ENCODE measurements at regions not wholly inside any gene's neighbourhood (a gene's known extent, or its start where the extent isn't known, plus 50 kb on each side); places are given as distances from the start of the nearest gene placed in this dataset.

- Histone ChIP-seq H3K36me3 (ENCODE audit: insufficient read depth, low read length) (no peaks in the 10 kb centered on the region), H4K20me1 (ENCODE audit: insufficient read depth, low read length) (no peaks in the 10 kb centered on the region), H3K9me3 (ENCODE audit: insufficient read depth, low read depth, low read length) (no peaks in the 10 kb centered on the region), H3K4me2 (ENCODE audit: low read length) (no peak overlapping the region), H3K79me2 (ENCODE audit: insufficient read depth, low read length) (no peaks in the 10 kb centered on the region), H3K9ac (ENCODE audit: low read length) (no peak overlapping the region), H2AFZ (ENCODE audit: low read depth, low read length) (no peak overlapping the region), H3K27ac (ENCODE audit: low read depth, low read length) (no peak overlapping the region), H3K4me3 (ENCODE audit: insufficient read depth, low read depth, low read length) (no peak overlapping the region), H3K27me3 (ENCODE audit: insufficient read depth, low read length) (no peaks in the 10 kb centered on the region), H3K4me1 (ENCODE audit: insufficient read depth, low read length) (no peaks in the 10 kb centered on the region)
- no peak overlapping the region for H3K27ac Mint-ChIP-seq (ENCODE audit: unreplicated experiment)
- DNase-seq (ENCODE audit: low read depth), result no peak
- FAIRE-seq, result no peak
- H3K4me3 Mint-ChIP-seq (ENCODE audit: unreplicated experiment), result no peak overlapping the region
- H3K36me3 Mint-ChIP-seq (ENCODE audit: low read depth, unreplicated experiment), result no peaks in the 10 kb centered on the region
- H3K4me1 Mint-ChIP-seq (ENCODE audit: low read depth, unreplicated experiment), result no peaks in the 10 kb centered on the region
- peaks cover 3% of the 10 kb centered on the region for H3K27me3 Mint-ChIP-seq (ENCODE audit: low read depth, unreplicated experiment)
- peaks cover 2% of the 10 kb centered on the region for H3K9me3 Mint-ChIP-seq (ENCODE audit: unreplicated experiment)
- TF ChIP-seq, protein P1, sequence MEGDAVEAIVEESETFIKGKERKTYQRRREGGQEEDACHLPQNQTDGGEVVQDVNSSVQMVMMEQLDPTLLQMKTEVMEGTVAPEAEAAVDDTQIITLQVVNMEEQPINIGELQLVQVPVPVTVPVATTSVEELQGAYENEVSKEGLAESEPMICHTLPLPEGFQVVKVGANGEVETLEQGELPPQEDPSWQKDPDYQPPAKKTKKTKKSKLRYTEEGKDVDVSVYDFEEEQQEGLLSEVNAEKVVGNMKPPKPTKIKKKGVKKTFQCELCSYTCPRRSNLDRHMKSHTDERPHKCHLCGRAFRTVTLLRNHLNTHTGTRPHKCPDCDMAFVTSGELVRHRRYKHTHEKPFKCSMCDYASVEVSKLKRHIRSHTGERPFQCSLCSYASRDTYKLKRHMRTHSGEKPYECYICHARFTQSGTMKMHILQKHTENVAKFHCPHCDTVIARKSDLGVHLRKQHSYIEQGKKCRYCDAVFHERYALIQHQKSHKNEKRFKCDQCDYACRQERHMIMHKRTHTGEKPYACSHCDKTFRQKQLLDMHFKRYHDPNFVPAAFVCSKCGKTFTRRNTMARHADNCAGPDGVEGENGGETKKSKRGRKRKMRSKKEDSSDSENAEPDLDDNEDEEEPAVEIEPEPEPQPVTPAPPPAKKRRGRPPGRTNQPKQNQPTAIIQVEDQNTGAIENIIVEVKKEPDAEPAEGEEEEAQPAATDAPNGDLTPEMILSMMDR (IDR thresholded peaks at IDR 0.05; ENCODE audit: insufficient read depth, low read depth, low read length), result no peak
- no peak for TF ChIP-seq EZH2 (IDR thresholded peaks at IDR 0.05; ENCODE audit: insufficient read depth, low read length)
These were observed 110.8 kb upstream of the BRINP3 start for GRCh38 chr1:190588424-190588823.

DNA sequence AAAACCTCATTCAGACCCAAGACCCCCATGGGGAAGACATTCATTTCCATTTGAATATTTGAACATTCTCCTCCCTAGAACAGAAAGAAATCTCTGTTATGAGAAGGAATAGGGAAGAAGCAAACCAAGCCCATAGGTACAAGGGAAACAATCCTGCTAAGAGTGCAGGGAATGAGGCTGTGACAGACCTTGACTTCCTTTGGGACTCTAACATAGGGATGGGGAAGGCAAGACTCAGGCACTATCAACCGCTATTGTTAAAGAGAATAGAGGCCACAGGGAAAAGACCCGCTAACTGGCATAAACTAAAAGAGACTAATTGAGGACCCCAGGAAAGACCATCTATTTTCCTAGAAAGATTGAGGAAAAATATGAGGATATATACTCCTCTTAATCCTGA, 117.8 kb upstream of the BRINP3 start:
- Histone ChIP-seq H3K9ac (ENCODE audit: low read length) (no peak overlapping the region), H4K20me1 (ENCODE audit: insufficient read depth, low read length) (no peaks in the 10 kb centered on the region), H2AFZ (ENCODE audit: low read depth, low read length) (no peak overlapping the region), H3K27ac (ENCODE audit: low read depth, low read length) (no peak overlapping the region), H3K9me3 (ENCODE audit: insufficient read depth, low read depth, low read length) (no peaks in the 10 kb centered on the region), H3K27me3 (ENCODE audit: insufficient read depth, low read length) (no peaks in the 10 kb centered on the region), H3K79me2 (ENCODE audit: insufficient read depth, low read length) (no peaks in the 10 kb centered on the region), H3K4me1 (ENCODE audit: insufficient read depth, low read length) (no peaks in the 10 kb centered on the region), H3K36me3 (ENCODE audit: insufficient read depth, low read length) (no peaks in the 10 kb centered on the region), H3K4me3 (ENCODE audit: insufficient read depth, low read depth, low read length) (no peak overlapping the region), H3K4me2 (ENCODE audit: low read length) (no peak overlapping the region)
- Mint-ChIP-seq H3K4me3 (ENCODE audit: unreplicated experiment) (no peak overlapping the region), H3K27ac (ENCODE audit: unreplicated experiment) (no peak overlapping the region), H3K36me3 (ENCODE audit: low read depth, unreplicated experiment) (no peaks in the 10 kb centered on the region), H3K9me3 (ENCODE audit: unreplicated experiment) (no peaks in the 10 kb centered on the region), H3K27me3 (ENCODE audit: low read depth, unreplicated experiment) (peaks cover 3% of the 10 kb centered on the region), H3K4me1 (ENCODE audit: low read depth, unreplicated experiment) (no peaks in the 10 kb centered on the region)
- DNase-seq (ENCODE audit: low read depth), result no peak
- FAIRE-seq, result no peak
- TF ChIP-seq, protein P1 (IDR thresholded peaks at IDR 0.05; ENCODE audit: insufficient read depth, low read depth, low read length), result no peak
- no peak for TF ChIP-seq EZH2 (IDR thresholded peaks at IDR 0.05; ENCODE audit: insufficient read depth, low read length)

DNA sequence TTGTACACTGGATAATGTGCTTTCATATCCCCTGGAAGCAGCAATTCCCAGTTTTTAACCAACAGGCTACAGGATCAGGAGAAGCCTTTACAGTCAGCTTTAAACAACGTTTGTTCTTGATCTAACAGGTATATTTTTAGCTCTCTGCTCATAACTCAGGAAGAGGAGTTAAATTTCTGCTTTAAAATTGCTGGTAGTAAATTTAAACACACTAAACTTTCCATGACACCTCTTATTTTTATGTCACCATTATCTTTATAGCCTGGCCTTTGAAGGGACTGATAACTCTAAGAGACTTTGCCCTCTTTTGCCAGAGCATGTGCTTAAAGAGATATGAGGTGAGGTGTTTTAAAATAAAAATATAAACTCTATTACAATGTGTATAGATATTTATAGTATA, 119.6 kb upstream of the BRINP3 start:
- Histone ChIP-seq H3K27ac (ENCODE audit: low read depth, low read length) (no peak overlapping the region), H3K9ac (ENCODE audit: low read length) (no peak overlapping the region)
- H3K4me3 Mint-ChIP-seq (ENCODE audit: unreplicated experiment), result no peak overlapping the region

More for the DNA sequence above, 119.6 kb upstream of the BRINP3 start:
- FAIRE-seq, result no peak
- H3K4me3 ChIP-seq (ENCODE audit: insufficient read depth, low read depth, low read length), result no peak overlapping the region
- no peak overlapping the region for H3K27ac Mint-ChIP-seq (ENCODE audit: unreplicated experiment)
- H3K9me3 ChIP-seq (ENCODE audit: insufficient read depth, low read depth, low read length), result no peaks in the 10 kb centered on the region
- no peaks in the 10 kb centered on the region for H3K4me1 Mint-ChIP-seq (ENCODE audit: low read depth, unreplicated experiment)
- TF ChIP-seq, protein P1 (IDR thresholded peaks at IDR 0.05; ENCODE audit: insufficient read depth, low read depth, low read length), result no peak
- TF ChIP-seq EZH2 (IDR thresholded peaks at IDR 0.05; ENCODE audit: insufficient read depth, low read length), result no peak
- no peaks in the 10 kb centered on the region for H3K36me3 ChIP-seq (ENCODE audit: insufficient read depth, low read length)
- H3K27me3 ChIP-seq (ENCODE audit: insufficient read depth, low read length), result no peaks in the 10 kb centered on the region
- H3K9me3 Mint-ChIP-seq (ENCODE audit: unreplicated experiment), result no peaks in the 10 kb centered on the region
- no peaks in the 10 kb centered on the region for H3K4me1 ChIP-seq (ENCODE audit: insufficient read depth, low read length)
- H2AFZ ChIP-seq (ENCODE audit: low read depth, low read length), result no peak overlapping the region
- peaks cover 2% of the 10 kb centered on the region for H3K27me3 Mint-ChIP-seq (ENCODE audit: low read depth, unreplicated experiment)
- DNase-seq (ENCODE audit: low read depth), result no peak
- H3K79me2 ChIP-seq (ENCODE audit: insufficient read depth, low read length), result no peaks in the 10 kb centered on the region
- no peaks in the 10 kb centered on the region for H4K20me1 ChIP-seq (ENCODE audit: insufficient read depth, low read length)
- no peak overlapping the region for H3K4me2 ChIP-seq (ENCODE audit: low read length)
- no peaks in the 10 kb centered on the region for H3K36me3 Mint-ChIP-seq (ENCODE audit: low read depth, unreplicated experiment)
